SU-DHL-6 (cell line): ENCODE measurements at regions not wholly inside any gene's neighbourhood (a gene's known extent, or its start where the extent isn't known, plus 50 kb on each side); places are given as distances from the start of the nearest gene placed in this dataset.

ENCODE experiments used
- H2AFZ ChIP-seq: fragments of 200-600 bp; sonication (generic); 2 replicates; pipeline ENCODE4 v1.6.1; 2014; ENCODE audit warnings: low read depth, mild to moderate bottlenecking, moderate library complexity, mixed read lengths, antibody characterized with exemption, low read length; ENCODE audit not compliant: severe bottlenecking
- H3F3A ChIP-seq: fragments of 200-600 bp; shearing (Covaris generic); 2 replicates; pipeline ENCODE4 v1.6.0; 2016; ENCODE audit warnings: antibody characterized with exemption, mild to moderate bottlenecking; ENCODE audit not compliant: insufficient read depth
- H3K27ac ChIP-seq: fragments of 200-600 bp; sonication (generic); 2 replicates; pipeline ENCODE4 v1.5.1; 2016; ENCODE audit warnings: low read depth, mild to moderate bottlenecking, low read length, moderate library complexity, mixed read lengths
- H3K27me3 ChIP-seq: fragments of 200-600 bp; sonication (generic), shearing (Covaris generic); 2 replicates; pipeline ENCODE4 v1.6.0; 2014; ENCODE audit warnings: mild to moderate bottlenecking, low read length
- H3K36me3 ChIP-seq: fragments of 200-600 bp; sonication (generic); 2 replicates; pipeline ENCODE4 v1.6.1; 2014; ENCODE audit warnings: mild to moderate bottlenecking, low read length, mixed read lengths
- H3K4me2 ChIP-seq: fragments of 300-600, 200-600 bp; shearing (Covaris generic), sonication (generic); 2 replicates; pipeline ENCODE4 v1.6.0; 2014; ENCODE audit warnings: low read length, low read depth, mild to moderate bottlenecking; ENCODE audit not compliant: poor library complexity, severe bottlenecking
- H3K4me3 ChIP-seq: fragments of 200-600 bp; sonication (generic); 2 replicates; pipeline ENCODE4 v1.5.1; 2014; ENCODE audit warnings: antibody characterized with exemption, low read length, mild to moderate bottlenecking, mixed read lengths; ENCODE audit not compliant: insufficient read depth, poor library complexity, severe bottlenecking
- H3K79me2 ChIP-seq: fragments of 200-600 bp; sonication (generic); 2 replicates; pipeline ENCODE4 v1.6.1; 2014; ENCODE audit warnings: mild to moderate bottlenecking, low read length, moderate library complexity; ENCODE audit not compliant: insufficient read depth
- H3K9ac ChIP-seq: fragments of 200-600 bp; sonication (generic); 2 replicates; pipeline ENCODE4 v1.7.0; 2014; ENCODE audit warnings: mild to moderate bottlenecking, low read length
- H3K9me2 ChIP-seq: fragments of 200-600 bp; sonication (generic); replicated peaks from 2 replicates; pipeline ENCODE4 v1.6.1; 2014; ENCODE audit warnings: low read length; ENCODE audit not compliant: insufficient read depth
- H3K9me3 ChIP-seq: fragments of 200-600 bp; sonication (generic); 2 replicates; pipeline ENCODE4 v1.6.1; 2014; ENCODE audit warnings: low read length, mixed read lengths; ENCODE audit not compliant: insufficient read depth
- H4K20me1 ChIP-seq: fragments of 200-600 bp; sonication (generic); 2 replicates; pipeline ENCODE4 v1.6.1; 2014; ENCODE audit warnings: low read depth, mild to moderate bottlenecking, antibody characterized with exemption, low read length, moderate library complexity, mixed read lengths
- EZH2phosphoT487 ChIP-seq: fragments of 200-600 bp; sonication (generic), shearing (Covaris generic); conservative IDR thresholded peaks from 2 replicates; pipeline ENCODE4 v1.6.1; 2018; ENCODE audit warnings: mild to moderate bottlenecking, antibody characterized with exemption, low read length, moderate library complexity, mixed read lengths
- TF ChIP-seq, protein P1 (sequence below): fragments of 200-600 bp; sonication (generic); IDR thresholded peaks from one replicate; pipeline ENCODE4 v1.5.1; 2017; ENCODE audit warnings: antibody characterized with exemption, mild to moderate bottlenecking, low read length, moderate library complexity; ENCODE audit not compliant: insufficient read depth, poor library complexity, severe bottlenecking

DNA sequence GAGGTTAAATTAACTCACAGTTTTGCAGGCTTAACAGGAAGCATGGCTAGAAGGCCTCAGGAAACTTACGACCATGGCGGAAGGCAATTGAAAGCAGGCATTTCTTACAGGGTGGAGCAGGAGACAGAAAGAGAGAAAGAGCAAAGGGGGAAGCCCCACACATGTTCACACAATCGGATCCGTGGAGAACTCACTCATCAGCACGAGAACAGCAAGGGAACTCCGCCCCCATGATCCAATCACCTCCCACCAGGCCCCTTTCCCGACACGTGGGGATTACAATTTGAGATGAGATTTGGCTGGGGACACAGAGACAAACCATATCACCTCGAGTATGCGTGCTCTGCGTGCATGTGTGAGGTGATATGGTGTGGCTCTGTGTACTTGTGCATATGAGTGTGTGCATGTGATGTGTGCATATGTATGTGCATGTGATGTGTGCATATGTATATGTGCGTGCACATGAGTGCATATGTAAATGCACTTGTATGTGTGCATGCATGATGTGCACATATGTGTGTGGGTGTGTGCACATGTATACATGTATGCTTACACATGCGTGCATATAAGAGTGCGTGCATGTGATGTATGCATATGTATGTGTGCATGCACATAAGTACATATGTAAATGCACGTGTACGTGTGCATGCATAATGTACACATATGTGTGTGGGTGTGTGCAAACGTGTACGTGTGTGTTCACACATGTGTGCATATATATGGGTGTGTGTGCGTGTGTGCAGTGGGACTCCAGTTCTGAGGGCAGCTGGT, 108.7 kb upstream of the HDAC4 start:
- no peak overlapping the region for H3K4me3 ChIP-seq
- H4K20me1 ChIP-seq: no peaks in the 10 kb centered on the region
- H3K4me2 ChIP-seq: no peak overlapping the region
- no peaks in the 10 kb centered on the region for H3K27me3 ChIP-seq
- no peak overlapping the region for H2AFZ ChIP-seq
- no peaks in the 10 kb centered on the region for H3K79me2 ChIP-seq
- TF ChIP-seq, protein P1, sequence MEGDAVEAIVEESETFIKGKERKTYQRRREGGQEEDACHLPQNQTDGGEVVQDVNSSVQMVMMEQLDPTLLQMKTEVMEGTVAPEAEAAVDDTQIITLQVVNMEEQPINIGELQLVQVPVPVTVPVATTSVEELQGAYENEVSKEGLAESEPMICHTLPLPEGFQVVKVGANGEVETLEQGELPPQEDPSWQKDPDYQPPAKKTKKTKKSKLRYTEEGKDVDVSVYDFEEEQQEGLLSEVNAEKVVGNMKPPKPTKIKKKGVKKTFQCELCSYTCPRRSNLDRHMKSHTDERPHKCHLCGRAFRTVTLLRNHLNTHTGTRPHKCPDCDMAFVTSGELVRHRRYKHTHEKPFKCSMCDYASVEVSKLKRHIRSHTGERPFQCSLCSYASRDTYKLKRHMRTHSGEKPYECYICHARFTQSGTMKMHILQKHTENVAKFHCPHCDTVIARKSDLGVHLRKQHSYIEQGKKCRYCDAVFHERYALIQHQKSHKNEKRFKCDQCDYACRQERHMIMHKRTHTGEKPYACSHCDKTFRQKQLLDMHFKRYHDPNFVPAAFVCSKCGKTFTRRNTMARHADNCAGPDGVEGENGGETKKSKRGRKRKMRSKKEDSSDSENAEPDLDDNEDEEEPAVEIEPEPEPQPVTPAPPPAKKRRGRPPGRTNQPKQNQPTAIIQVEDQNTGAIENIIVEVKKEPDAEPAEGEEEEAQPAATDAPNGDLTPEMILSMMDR: no peak
- no peak for TF ChIP-seq EZH2phosphoT487
- no peak overlapping the region for H3K9ac ChIP-seq
- no peaks in the 10 kb centered on the region for H3K36me3 ChIP-seq
- no peak overlapping the region for H3K27ac ChIP-seq
- H3F3A ChIP-seq: no peaks in the 10 kb centered on the region
- no peaks in the 10 kb centered on the region for H3K9me2 ChIP-seq
- H3K9me3 ChIP-seq: no peaks in the 10 kb centered on the region

GRCh38 chr2:239508261-239508660, 107.4 kb upstream of the HDAC4 start:
- Histone ChIP-seq H3K9me2 (no peaks in the 10 kb centered on the region), H3K27me3 (no peaks in the 10 kb centered on the region), H4K20me1 (no peaks in the 10 kb centered on the region), H3K36me3 (no peaks in the 10 kb centered on the region), H2AFZ (no peak overlapping the region), H3K27ac (no peak overlapping the region), H3K79me2 (no peaks in the 10 kb centered on the region), H3K4me3 (no peak overlapping the region), H3K9ac (no peak overlapping the region), H3K9me3 (no peaks in the 10 kb centered on the region), H3K4me2 (no peak overlapping the region), H3F3A (no peaks in the 10 kb centered on the region)
- TF ChIP-seq, protein P1: no peak
- TF ChIP-seq EZH2phosphoT487: no peak

DNA sequence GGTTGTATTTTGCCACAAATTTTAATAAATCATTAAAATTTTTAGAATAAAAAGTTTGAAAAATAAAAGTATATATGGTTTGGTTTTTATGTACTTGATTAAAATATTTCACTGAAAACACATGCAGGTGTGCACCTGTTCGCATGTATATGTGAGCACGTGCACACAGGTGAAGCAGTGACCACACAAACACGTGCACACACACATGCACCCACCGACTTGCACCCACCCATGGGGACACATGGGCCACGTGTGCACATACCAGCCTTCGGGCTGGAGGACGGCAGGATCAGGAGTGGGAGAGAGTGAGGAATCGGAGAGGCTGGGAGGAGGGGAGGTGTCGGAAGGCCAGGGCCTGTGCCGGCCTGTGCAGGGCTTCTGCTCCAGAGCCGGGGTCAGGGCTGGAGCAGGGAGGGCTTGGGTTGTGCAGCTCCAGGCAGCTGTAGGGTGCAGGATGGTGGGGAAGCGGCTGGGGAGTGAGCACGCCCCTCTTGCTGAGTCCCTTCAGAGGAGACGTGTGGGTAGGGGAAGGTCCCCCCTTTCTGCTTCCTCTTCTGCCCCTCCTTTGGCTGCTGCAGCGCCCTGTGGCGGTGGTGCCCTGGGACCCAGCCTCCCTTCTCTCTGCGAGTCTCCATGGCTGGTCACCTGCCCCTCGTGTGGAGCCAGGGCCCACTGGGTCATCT, 106.9 kb upstream of the HDAC4 start:
- no peaks in the 10 kb centered on the region for H3F3A ChIP-seq
- H3K36me3 ChIP-seq: no peaks in the 10 kb centered on the region
- H3K27ac ChIP-seq: no peak overlapping the region
- H3K9ac ChIP-seq: no peak overlapping the region
- no peaks in the 10 kb centered on the region for H3K9me3 ChIP-seq
- no peak for TF ChIP-seq EZH2phosphoT487
- TF ChIP-seq, protein P1: no peak
- no peak overlapping the region for H2AFZ ChIP-seq
- H3K4me3 ChIP-seq: no peak overlapping the region
- H3K9me2 ChIP-seq: no peaks in the 10 kb centered on the region
- no peaks in the 10 kb centered on the region for H3K27me3 ChIP-seq
- no peak overlapping the region for H3K4me2 ChIP-seq
- no peaks in the 10 kb centered on the region for H3K79me2 ChIP-seq
- no peaks in the 10 kb centered on the region for H4K20me1 ChIP-seq
